HG02610 (cell line): ENCODE measurements at regions not wholly inside any gene's neighbourhood (a gene's known extent, or its start where the extent isn't known, plus 50 kb on each side); places are given as distances from the start of the nearest gene placed in this dataset.
"Not testable (repeated sequence)": the region's sequence is repeated elsewhere in the genome, so short reads cannot be mapped to it uniquely, and the experiment has no call there.

Experiments
- ATAC-seq: cut with Tn5 transposase; IDR thresholded peaks from one replicate; pipeline ENCODE4 v1.9.1; 2021; ENCODE audit warnings: mild to moderate bottlenecking, moderate library complexity; ENCODE audit not compliant: unreplicated experiment

DNA sequence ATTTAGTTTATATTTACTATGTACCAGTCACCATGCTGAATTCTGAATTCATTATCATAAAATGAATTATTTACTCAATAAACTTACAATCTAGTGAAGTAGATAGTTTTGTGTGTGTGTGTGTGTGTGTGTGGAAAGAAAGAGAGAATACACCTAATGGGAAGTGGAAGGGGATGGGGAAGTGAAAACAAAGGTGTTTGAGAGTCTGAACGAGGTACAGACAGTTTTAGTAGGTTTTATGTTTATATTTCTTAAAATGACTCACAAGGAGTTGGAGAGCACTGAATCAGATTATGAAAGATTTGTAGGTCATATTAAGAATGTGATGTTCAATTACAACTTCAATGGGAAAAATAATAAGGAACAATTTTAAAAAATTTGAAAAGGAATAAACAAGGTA lies 1753.0 kb downstream of the SLITRK1 start:
- peak; percentile 62 for ATAC-seq

DNA sequence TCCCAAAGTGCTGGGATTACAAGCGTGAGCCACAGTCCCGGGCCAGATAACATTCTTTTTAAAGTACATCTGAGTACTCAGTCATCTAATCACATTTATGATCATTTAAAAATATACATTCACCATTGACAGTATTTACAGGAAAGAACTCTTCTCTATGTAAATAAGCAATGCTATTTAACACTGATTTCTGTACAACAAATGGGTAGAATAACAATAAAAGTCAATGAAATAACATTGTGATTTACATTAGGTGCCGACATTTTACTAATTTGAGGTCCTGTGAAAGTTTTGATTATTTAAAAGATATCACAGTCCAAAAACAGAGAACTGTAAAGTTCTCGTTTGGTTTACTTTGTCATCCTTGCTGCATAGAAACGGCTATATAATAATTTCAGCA lies 1763.7 kb downstream of the SLITRK1 start:
- no peak for ATAC-seq

DNA sequence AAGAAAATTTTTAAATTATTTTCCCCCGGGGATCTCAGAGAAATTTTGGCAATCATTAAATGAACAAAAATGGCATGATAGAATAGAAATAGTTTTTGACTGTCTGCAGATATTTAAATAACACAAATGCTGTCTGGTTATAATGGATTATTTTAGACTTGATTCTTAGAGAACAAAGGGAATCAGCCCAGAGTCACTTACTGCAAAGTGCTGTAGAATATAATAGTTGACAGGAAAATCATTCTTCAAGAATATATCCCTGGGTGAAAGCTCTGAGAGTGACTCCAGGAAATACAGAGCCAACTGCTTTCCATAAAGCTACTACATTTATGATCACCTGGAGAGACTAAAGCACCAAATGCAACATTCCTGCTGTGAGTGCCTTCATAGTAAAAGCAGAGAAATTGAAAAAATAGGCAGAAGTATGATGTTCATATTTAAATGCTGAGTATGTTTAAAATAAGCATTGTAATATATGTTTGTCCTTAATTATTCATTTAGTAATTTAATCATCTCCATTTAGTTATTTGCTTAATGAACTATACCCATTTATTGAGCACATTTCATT lies 1765.8 kb downstream of the SLITRK1 start:
- no peak for ATAC-seq

DNA sequence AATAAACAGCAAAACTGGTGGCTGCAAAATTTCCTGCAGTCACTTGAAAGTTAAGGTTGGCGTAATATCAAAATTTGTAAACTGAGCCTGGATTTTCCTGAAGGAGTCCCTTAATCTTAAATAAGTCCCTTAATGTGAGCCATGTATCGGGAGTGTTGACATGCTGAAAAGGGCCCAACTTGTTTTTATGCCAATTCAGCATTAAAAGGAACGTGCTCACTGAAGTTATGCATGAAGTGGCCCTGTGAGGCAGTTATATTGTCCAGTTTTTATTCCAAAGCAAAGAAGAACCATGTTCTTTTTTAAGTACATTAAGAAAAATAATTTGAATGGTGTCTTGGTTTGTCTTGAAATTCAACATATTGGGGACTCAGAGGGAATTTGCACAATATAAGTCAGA lies 1766.9 kb downstream of the SLITRK1 start:
- no peak for ATAC-seq

DNA sequence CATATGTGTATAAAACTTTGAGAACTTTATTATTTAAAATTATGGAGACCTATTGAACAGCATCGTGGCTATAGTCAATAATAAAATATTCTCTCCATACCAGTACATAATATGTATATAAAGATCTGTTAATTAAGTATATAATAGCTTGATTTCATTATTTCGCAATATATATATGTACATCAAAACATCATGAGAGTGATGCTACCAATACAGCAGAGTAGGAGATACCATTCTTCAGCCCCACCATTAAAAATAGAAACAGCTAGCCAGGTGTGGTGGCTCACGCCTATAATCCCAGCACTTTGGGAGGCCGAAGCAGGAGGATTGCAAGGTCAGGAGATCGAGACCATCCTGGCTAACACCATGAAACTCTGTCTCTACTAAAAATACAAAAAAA lies 1755.3 kb upstream of the SPRY2 start:
- no peak for ATAC-seq

DNA sequence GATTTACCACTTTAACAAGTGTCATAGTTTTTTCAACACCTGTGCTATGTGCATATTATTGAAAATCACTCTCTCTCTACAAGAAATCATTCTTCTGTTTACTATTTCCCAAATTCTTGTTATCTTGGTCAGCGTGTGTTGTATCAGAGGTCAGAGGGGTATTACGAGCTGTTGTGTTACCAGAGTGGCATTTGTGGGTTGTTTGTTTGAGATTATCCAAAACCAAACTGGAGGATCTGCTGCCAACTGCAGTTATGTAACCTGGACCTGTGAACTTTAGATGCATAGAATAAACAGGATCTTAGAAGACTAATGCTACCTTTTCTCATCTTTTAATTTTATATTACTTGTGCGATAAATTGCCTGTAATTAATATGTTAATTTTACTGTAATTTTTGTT lies 1751.4 kb upstream of the SPRY2 start:
- ATAC-seq = no peak

DNA sequence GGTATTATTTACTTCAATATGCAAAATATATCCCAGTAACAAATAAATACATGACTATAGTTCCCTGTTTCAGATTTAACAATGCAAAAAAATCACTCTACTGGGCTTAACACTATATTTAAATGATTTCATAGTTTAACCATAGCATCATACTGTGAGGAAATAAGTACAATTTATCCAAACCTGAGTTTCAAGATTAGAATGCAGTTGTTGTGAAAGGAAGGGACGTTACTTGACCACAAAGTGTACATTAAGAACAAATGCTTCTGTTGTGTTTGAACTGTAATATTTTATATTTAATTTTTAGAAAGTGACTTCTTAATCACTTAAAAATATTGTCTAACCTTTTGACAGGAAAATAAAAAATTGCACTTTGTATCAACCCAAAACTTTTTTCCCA lies 1747.9 kb upstream of the SPRY2 start:
- no peak for ATAC-seq

DNA sequence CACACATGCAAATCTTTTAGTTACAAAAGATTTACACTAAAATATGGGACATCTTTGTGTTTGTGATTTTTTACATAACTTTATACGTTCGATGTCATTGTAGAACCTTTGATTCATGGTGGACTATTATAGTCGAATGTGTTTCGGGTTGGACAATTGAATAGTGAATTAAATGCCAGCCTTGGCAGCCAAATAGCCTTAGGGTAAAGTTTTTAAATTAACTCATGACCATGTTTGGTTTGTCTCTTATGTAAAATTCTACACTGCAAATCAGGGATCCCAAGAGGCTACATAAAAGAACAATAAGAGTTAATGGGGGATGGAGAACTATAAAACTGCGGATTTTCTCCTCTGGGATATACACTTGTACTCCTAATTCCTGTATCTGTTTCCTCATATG lies 1735.6 kb upstream of the SPRY2 start:
- no peak for ATAC-seq

DNA sequence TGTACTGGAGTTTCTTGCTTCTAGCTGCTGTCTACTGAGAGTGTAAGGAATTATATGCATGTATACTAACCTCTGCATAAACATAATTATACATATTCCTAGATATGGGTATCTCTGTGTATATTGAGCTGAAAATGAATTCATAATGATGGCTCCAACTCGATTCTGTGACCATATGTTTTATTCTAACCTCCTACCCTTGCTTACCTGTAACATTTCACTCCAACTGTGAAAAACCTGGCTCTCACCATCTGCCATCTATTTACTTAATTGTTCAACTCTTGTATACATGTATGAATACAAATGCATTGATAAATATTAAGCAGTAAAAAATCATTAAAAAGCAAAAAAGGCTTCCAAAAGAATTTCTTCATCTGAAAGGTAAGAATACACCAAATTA lies 1729.5 kb upstream of the SPRY2 start:
- no peak for ATAC-seq

DNA sequence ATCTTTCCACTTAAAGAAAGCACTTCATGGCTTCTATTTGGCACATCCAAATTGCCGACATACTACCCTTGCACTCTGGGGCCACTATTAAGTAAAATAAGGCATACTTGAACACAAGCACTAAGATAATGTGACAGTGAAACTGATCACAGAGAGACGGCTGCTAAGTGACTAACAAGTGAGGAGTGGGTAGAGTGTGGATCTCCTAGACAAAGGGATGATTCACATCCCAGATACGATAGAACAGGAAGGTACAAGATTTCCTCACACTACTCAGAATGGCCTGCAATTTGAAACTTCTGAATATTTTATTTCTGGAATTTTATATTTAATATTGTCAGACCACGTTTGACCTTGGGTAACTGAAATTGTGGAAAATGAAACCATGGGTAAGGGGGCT lies 1721.8 kb upstream of the SPRY2 start:
- ATAC-seq = no peak

DNA sequence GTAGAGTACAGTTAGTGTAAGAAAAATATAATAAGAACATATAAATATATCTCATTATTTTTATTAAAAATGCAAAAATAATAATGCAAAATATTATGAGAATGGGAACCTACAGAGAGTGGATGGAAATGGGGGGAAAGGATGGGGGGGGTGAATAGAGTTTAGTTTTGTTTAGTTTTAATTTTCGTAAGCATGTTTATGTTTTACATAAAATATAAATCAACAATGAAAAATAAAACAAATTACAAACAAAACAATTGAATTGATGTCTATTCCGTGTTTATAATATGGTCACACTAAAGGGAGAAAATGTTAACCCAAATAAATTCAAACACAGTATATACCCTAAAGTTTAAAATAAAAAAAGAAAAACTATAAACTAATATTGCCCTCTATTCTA lies 1717.4 kb upstream of the SPRY2 start:
- no peak for ATAC-seq

DNA sequence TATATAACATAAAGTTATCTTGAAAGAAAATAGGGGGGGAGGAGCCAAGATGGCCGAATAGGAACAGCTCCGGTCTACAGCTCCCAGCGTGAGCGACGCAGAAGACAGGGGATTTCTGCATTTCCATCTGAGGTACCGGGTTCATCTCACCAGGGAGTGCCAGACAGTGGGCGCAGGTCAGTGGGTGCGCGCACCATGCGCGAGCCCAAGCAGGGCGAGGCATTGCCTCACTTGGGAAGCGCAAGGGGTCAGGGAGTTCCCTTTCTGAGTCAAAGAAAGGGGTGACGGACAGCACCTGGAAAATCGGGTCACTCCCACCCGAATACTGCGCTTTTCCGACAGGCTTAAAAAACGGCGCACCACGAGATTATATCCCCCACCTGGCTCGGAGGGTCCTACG lies 1704.4 kb upstream of the SPRY2 start:
- ATAC-seq = not testable (repeated sequence)

DNA sequence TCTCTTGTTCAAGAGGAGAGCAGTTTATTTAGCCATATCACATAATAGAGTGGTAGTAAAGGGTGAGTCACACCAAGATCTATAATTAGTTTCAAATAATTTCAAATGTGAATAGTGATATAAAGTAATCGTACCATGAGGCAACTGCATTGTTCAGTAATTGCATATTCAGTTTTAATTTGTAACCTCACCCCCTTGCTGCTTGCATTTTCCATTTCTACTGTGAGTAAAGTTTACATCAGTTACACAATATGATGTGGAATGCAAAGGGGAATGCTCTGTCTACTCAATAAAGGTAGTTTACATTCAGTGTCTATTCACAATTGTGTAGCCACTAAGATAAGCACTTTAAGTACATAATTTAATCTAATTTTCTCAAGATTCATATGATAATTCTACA lies 1695.7 kb upstream of the SPRY2 start:
- no peak for ATAC-seq

DNA sequence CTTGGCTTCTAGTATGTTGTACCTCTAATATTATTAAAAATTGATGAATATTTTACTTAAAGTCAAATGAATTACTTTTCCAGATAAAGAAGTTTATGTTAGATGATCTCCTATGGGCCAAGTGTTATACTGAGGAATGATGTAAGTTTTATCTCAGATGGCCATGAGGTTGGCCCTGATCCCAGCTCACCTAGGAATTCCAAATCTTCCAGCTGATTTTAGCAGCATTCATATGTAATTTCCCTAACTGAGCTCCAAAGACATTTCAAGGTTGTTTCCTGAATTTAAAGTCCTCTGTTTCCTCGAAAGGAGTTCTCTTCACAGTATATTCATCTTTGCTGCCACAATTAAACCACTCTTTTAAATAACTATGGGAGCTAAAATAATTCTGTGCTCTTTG lies 1670.4 kb upstream of the SPRY2 start:
- no peak for ATAC-seq

DNA sequence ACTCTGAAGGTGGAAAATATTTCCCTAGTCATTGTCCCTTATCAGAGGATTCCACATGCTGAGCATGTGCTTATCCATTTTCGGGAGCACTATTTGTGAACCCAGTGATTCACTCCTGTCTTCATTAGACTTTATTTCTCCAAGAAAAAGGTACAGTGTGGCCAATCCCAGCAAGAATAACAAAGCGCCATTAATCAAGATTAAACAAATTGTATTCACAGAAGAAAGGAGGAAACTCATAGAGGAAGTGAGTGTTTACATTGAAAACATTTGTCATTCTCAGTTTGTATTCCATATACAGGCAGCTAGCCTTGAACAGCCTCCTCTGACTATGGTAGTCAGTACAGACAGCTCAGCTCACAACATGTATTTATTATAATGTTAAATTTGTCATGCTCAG lies 1669.9 kb upstream of the SPRY2 start:
- no peak for ATAC-seq

DNA sequence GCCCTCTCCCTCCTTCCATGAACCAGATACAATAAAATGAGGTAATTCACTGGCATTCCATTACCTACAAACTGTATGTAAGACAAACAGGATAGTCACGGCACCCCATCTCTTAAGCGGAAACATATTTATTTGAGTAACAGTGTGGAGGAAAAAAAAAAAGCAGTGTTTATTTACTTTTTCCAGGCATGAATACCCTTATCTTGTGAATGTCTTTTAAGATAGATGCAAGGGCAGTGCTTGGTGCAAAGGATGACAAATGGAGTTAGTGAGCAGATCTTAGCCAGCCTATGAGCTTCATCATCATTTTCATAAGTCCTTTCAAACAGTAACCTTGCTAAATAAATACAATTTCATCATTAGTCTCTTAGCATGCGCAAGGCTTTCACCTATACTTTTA lies 1661.8 kb upstream of the SPRY2 start:
- no peak for ATAC-seq

DNA sequence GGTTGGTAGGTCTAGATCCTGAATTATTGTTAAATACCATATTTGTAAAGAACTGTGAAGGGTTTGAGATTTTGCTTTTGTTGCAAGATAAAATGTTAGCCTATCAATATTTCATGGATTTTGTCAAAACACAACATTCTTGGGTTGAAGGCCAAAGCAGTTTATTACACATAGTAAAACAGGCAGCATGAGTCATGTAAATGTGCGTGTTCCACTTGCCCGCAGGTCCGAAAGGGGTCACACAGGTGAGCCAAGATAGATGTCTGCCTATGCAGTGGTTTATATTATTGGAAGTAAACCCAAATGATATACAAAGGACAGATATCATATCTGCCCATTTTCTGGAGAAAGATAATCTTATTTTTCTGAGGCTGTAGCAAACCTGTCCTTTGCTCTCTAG lies 1654.4 kb upstream of the SPRY2 start:
- ATAC-seq = no peak

DNA sequence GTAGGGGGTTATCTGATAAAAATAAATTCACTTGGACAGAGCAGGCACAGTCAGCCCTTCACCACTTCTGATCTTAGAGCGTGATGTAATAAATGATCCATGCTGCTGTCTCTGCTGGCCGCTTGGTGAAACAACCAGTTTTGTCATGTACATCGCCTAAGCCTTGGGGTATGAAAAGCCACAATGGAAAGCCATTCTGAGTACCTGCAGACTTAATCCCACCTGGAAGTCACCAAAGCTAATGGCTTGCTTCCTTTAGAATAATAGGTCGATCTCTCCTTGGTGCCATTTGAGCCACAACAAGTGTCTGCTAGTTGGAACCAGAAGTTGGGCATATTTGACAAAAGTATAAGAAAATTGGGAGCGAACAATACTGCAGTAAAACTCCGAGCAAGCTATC lies 1649.7 kb upstream of the SPRY2 start:
- ATAC-seq = no peak

DNA sequence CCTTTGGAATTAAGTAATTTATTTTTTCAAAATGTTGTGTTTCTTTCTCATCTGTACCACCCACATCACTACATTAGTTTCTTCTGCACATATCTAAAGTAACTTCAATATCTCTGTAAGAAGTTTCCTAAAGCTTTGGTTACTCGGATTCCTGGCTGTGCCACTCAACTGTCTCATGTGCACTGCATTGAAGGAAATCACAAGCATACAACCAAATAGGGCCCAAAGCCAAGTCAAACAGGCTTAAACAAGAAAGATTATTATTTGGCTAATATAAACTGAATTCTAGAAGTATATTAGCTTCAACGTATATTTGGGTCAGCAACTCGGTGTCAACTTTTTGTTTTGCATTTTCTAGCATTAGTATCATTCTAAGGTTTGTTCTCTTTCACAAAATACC lies 1647.6 kb upstream of the SPRY2 start:
- ATAC-seq = no peak

DNA sequence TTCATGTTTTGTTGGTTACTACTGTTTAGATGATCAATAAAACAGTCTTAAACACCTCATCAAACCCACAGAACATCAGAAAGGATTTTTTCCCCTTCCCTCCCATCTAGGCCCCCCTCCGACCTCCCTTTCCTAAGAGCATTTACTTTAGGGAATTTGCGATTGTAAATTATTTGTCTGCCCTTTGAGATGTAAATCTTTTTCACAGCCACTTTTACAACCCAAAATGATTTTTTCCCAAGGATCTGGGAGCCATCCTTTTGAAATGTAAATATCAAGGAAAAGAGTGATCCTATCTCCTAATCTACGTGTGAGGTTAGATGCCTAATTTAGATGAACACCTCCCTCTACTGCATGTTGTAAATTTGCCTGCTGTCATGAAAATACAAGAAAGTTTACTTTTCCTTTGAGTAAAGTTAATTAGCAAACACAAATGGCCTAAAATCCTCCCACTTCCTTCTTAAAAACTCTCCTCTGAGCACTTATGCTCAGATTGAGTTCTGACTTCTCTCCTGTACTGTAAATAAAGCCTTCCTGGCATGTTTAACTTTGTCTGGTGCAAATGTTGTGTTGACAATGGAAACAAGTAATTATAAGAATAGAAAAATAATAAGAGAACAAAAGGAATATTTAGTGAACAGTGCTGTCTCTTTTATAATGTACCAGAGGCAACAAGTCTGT lies 1646.9 kb upstream of the SPRY2 start:
- ATAC-seq = no peak

DNA sequence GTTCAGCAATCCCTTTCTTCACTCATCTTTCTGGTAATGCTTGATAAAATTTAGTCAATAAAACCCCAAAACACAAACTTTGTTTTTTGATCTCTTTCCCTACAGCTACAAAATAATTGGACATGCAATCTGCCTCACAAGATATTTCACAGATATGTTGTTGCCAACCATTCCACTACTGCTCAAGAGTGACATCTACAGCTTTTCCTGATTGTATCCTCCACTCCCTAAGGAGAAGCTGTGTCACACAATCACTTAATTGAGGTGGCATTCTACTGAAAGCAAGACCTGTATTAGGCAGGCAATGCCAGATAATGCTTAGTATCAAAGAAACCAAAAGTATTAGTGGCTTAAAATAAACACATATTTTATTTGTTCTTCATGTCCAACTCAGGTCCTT lies 1646.2 kb upstream of the SPRY2 start:
- no peak for ATAC-seq

DNA sequence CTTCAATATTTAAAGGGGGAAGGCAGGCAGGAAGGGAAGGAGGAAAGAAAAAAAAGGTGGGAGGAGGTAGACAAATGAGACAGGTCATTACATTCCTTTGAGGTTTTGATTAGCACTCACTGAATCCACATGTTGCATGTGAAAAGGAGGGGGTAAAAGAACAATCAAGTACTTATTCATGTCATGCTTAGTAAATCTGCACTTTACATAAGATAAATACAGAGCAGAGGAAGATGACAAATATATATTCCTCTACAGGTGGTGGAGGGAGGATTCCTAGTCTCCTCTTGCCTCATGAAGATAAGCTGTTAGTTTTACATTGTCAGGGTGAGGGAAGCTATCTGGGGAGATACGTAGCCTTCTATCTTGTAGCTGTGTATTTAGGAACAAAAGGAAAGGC lies 1645.4 kb upstream of the SPRY2 start:
- no peak for ATAC-seq

DNA sequence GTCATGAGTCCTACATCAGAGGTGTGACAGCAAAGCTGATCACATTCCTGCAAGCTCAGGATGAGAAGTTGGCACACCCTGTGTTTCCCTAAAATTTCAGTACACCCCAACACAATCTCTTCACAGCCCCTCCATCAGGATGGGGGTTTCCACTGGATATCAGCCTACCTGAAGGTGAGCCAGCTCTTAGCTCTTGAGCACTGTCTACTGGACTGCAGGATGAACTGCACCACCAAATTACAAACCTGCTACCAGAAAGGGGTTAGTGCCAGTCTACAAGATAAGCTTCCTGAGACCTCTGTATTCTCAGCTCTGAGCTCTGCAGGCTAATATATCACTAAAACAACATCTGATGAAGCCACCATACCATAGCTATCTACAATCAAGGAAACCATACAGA lies 1616.2 kb upstream of the SPRY2 start:
- peak; percentile 67 for ATAC-seq
